RWPE1 (cell line): ENCODE measurements at regions not wholly inside any gene's neighbourhood (a gene's known extent, or its start where the extent isn't known, plus 50 kb on each side); places are given as distances from the start of the nearest gene placed in this dataset.

Source experiments
- CTCF ChIA-PET: fragments of 350-600 bp; sonication (Branson Sonifier 250); formaldehyde crosslinking; extraction: SDS; loops from one replicate; lab custom pipeline; 2021; lab: Yijun Ruan, JAX
- POLR2A ChIA-PET: fragments of 400-600 bp; formaldehyde crosslinking; extraction: SDS; loops from one replicate; lab custom pipeline; 2020; ENCODE audit warnings: antibody characterized with exemption; ENCODE audit not compliant: low non-redundant PET; lab: Yijun Ruan, JAX
- DNase-seq: peaks from one replicate; pipeline ENCODE4 v3.0.0; 2012; ENCODE audit warnings: low spot score
- H3K27ac ChIP-seq: fragments of 450-650 bp; 2 replicates; pipeline ENCODE4 v1.5.1; 2017
- CTCF ChIP-seq: fragments of 450-650 bp; conservative IDR thresholded peaks from 2 replicates; pipeline ENCODE4 v1.5.1; 2017; ENCODE audit warnings: low read depth, mild to moderate bottlenecking

DNA sequence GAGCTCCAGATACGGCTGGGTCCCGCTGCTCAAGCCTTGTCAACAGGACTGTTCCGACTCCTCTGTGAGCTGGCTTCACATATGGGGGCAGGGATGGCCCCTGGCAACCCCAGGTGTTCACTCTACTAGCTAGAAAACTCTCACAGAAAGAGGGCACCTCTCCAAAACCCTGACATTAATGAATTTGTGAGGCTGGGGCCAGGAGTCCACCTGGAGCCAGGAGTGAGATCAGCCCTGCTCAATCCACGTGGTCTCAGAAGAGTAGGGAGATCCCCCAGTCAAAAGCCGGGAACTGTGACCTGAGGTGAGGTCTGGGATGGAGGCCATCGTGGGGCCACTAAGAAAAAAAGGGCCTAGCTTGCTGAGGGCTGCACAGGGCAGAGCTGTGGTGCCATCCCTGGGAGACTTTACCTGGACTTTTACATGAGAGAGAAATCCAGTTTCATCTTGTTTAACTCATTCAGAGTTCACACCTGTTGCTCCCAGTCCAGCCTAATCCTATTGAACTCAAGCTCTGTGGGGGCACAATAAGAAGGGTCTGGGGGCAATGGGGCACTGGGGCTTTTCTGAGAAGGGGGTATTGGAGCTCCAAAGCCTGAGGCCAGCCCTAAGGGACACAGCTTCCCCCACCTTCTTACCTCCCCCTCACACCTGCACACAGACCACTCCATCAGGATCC lies 144.3 kb upstream of the MLN start:
- H3K27ac ChIP-seq, result no peak overlapping the region
- no peak for DNase-seq
- ChIA-PET CTCF (interaction anchor here (0.5 kb wide), 1 partner anchor 10 kb away, joined by 3 read pairs; no protein-coding TSS in a partner anchor), POLR2A (interaction anchor here (0.6 kb wide), 1 partner anchor 97 kb away, joined by 3 read pairs; no protein-coding TSS in a partner anchor)
- no peak for TF ChIP-seq CTCF

GRCh38 chr6:33947047-33947446 lies 143.2 kb upstream of the MLN start:
- CTCF ChIA-PET, result interaction anchor here (1.0 kb wide), 1 partner anchor 11 kb away, joined by 3 read pairs; no protein-coding TSS in a partner anchor
- H3K27ac ChIP-seq, result no peak overlapping the region
- no peak for TF ChIP-seq CTCF
- no peak for DNase-seq
- POLR2A ChIA-PET, result no interaction called here

- no peak overlapping the region for H3K27ac ChIP-seq
- ChIA-PET POLR2A (no interaction called here), CTCF (interaction anchor here (1.0 kb wide), 1 partner anchor 13 kb away, joined by 3 read pairs; no protein-coding TSS in a partner anchor)
- TF ChIP-seq CTCF, result no peak
- DNase-seq, result no peak
Observed at GRCh38 chr6:33945931-33946330, 142.1 kb upstream of the MLN start.

DNA sequence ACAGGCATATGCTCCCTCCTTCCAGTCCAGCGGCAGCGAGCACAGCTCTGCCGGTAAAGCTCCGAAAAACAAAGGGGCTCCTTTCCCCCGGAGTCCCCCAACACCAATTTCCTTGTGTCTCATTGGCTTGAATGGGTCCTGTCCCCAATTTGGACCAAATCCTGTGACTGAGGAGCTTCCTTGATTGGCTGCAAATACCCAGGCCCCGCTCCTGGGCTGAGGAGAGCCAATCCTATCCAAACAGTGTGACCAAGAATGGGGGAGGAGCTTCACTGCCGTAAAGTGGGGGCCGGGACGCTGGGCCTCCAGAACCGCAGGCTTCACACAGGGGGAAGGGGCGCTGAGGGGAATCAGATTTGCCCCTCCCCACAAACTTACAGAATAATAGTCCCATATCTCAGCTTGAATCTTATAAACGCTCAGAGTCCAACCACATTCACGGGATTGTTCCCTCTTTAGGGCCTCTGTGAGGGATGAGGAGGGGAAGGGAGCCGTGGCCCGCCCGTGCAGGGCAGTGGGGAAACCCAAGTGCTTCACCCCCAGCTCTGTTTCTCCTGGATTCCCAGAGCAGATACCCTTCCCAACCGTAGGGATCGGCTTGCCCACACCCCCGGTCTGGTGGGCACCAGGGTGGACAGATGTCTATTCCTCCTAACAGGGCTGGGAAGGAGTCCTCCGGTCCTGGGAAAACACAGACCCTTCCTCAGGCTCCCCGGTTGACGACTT lies 141.0 kb upstream of the MLN start:
- CTCF ChIA-PET, result interaction anchor here (0.7 kb wide), 1 partner anchor 111 kb away, joined by 3 read pairs; no protein-coding TSS in a partner anchor
- no peak overlapping the region for H3K27ac ChIP-seq
- POLR2A ChIA-PET, result no interaction called here
- DNase-seq, result no peak
- no peak for TF ChIP-seq CTCF

- ChIA-PET CTCF (interaction anchor here (0.9 kb wide), 1 partner anchor 9 kb away, joined by 3 read pairs; no protein-coding TSS in a partner anchor), POLR2A (no interaction called here)
- no peak for TF ChIP-seq CTCF
- no peak overlapping the region for H3K27ac ChIP-seq
- no peak for DNase-seq
Observed at GRCh38 chr6:33936886-33937285, 133.1 kb upstream of the MLN start.

GRCh38 chr6:33935439-33936080 lies 131.8 kb upstream of the MLN start:
- no peak overlapping the region for H3K27ac ChIP-seq
- ChIA-PET POLR2A (no interaction called here), CTCF (interaction anchor here (0.6 kb wide), 1 partner anchor 164 kb away, joined by 3 read pairs; no protein-coding TSS in a partner anchor)
- no peak for DNase-seq
- TF ChIP-seq CTCF, result no peak
